ENCODE measurements at regions not wholly inside any gene's neighbourhood (a gene's known extent, or its start where the extent isn't known, plus 50 kb on each side); places are given as distances from the start of the nearest gene placed in this dataset.

GRCh38 chr2:79368116-79368630, 144.7 kb upstream of the CTNNA2 start:
- no peak for DNase-seq (ENCODE audit: low read depth, low spot score)
- no peak overlapping the region for H3K27ac ChIP-seq

DNA sequence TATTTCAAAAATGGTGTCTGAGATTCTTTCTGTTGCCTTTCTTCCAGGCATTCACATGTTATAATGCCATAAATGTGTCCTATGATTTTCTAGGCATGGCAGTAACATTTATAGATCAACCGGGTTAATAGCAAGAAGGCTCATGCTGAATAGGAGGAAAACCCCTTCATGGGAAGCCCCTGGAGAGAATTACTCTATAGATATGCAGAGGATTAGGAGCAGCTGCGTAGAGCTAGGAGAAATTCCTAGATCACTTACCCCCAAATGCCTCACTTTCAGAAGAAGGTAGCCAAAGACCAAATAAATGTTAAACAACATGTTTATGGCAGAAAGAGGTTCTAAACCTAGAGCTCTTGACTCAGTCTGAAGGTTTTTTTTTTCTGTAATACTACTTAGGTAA, 153.4 kb upstream of the CTNNA2 start:
- no peak for DNase-seq (ENCODE audit: low read depth, low spot score)
- no peak overlapping the region for H3K27ac ChIP-seq

DNA sequence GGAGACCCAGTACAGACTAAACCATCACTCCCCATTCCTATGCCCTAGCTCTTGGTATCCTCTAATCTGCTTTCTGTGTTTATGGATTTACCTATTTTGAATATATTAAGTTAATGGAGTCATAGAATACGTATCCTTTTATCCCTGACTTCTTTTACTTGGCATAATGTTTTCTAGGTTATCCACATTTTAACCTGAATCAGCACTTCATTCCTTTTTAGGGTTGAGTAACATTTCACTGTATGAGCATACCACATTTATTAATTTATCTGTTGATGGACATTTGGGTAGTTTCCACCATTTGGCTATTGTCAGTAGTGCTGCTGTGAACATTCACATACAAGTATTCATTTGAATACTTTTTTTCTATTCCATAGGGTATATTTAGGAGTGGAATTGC, 157.3 kb upstream of the CTNNA2 start:
- DNase-seq (ENCODE audit: low read depth, low spot score), result no peak
- H3K27ac ChIP-seq, result no peak overlapping the region

GRCh38 chr2:79327460-79327859, 167.9 kb upstream of the REG3A start:
- no peak for DNase-seq (ENCODE audit: low read depth, low spot score)
- H3K27ac ChIP-seq, result no peak overlapping the region

DNA sequence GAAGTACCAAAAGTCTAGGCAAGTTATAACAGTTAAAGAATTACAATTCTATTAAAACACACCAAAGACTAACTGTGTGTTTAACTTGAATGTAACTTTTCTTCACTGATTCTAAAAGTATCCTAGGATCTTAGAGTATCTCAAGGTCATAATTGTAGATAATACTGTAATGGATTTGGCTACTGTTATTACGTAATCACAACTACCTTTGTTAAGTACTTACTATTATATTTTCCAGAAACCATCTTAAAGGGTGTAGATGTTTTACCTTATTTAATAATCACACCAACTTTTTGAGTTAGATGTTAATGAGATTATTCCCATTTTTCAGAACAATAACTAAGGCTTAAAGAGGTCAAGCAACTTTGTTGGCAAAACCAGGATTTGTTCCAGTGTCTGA, 161.3 kb upstream of the REG3A start:
- no peak for DNase-seq (ENCODE audit: low read depth, low spot score)
- no peak overlapping the region for H3K27ac ChIP-seq

DNA sequence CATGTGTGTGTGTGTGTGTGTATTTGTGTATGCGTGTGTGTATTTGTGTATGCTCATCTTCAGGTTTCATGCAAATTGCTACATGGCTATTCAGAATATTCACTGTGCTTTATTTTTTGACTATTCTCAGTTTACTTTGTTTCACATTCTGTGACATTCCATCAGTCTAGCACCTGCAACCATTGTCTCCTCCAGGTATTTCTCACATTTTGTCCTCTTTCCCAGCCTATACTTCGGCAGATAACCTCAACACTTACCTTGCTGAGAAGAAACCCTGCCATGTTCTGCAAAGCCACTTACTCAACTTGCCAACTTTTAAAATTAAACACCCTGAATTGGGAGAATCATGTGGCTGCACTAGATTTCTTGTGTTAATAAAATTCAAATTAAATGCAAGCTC, 135.4 kb upstream of the REG3A start:
- DNase-seq (ENCODE audit: low read depth, low spot score), result no peak
- H3K27ac ChIP-seq, result no peak overlapping the region

- no peak for DNase-seq (ENCODE audit: low read depth, low spot score)
- no peak overlapping the region for H3K27ac ChIP-seq
These were observed 133.4 kb upstream of the REG3A start for GRCh38 chr2:79292958-79293315.

DNA sequence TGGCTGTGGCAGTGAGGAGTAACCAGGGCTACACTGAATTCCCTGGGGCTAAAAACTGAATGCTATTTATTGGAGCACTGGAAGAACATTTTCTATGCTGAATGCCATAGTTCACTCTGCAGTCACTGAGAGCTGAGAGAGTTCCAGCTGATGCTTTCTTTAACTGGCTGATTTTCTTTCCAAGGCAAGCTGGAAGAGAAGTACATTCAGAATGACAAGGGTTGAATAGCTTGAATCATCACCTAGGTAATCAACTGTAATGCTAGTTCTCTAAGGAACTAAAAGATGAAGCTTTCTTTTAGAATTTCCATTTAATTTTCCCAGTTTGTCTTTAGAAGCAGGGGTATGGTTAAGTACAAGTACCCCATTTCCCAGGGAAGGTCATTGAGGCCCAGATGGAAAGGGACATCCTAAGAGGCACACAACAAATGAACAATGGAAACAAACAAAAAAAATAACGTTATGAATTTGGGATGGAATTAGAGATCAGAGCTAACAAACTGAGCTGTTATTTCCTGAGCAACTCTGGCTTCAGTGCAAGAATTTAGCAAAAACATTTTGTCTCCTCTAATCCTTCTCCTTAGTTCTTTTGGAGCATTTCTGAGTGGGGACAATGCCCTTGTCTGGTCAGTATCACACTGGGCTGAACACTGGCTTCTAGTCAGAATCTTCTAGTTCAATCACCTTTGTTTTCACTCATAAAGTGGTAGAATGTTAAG, 132.8 kb upstream of the REG3A start:
- no peak overlapping the region for H3K27ac ChIP-seq
- no peak for DNase-seq (ENCODE audit: low read depth, low spot score)

GRCh38 chr2:79275863-79276262, 116.3 kb upstream of the REG3A start:
- no peak for DNase-seq (ENCODE audit: low read depth, low spot score)
- H3K27ac ChIP-seq, result no peak overlapping the region

GRCh38 chr2:79275197-79275596, 115.6 kb upstream of the REG3A start:
- no peak for DNase-seq (ENCODE audit: low read depth, low spot score)
- no peak overlapping the region for H3K27ac ChIP-seq

DNA sequence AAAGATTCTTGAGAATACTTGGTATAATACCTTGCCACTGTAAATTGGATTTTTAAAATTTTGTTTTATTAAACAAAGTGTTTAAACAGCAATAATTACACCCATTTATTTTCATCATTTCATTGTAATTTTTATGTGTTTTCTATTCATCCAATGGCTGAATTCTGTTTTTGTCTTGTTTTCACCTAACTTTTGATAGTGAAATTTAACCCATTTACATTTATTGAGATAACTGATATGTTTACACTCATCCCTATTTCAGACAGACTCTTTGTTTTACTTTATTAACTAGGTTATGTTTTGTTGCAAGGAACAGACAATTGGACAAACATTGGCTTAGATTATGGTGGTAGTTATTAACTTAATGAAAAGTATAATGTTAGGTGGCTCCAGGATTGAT, 113.1 kb upstream of the REG3A start:
- H3K27ac ChIP-seq, result no peak overlapping the region
- no peak for DNase-seq (ENCODE audit: low read depth, low spot score)

DNA sequence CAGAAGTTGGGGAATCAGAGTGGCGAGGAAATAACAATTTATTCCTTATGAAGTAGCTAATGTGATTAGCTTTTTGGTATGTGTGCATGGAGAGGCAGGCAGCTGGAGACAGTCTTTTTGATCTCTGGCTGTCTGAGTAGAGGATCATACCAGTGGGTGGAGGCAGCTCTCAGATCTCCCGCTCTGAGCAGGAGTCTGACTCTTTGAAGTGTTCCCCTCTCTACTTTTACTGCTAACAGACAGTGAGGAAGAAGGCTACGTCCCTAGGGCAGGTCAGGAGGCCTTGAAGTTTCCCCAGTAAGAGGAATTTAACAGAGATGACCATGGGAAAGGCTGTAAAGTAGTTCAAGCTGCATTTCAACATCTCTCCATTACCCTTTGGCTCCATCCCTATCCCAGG, 111.9 kb upstream of the REG3A start:
- no peak for DNase-seq (ENCODE audit: low read depth, low spot score)
- no peak overlapping the region for H3K27ac ChIP-seq

GRCh38 chr2:79260848-79261247, 101.3 kb upstream of the REG3A start:
- H3K27ac ChIP-seq, result no peak overlapping the region
- DNase-seq (ENCODE audit: low read depth, low spot score), result no peak

- no peak for DNase-seq (ENCODE audit: low read depth, low spot score)
- H3K27ac ChIP-seq, result no peak overlapping the region
These were observed 100.4 kb upstream of the REG3A start for GRCh38 chr2:79259959-79260358.

DNA sequence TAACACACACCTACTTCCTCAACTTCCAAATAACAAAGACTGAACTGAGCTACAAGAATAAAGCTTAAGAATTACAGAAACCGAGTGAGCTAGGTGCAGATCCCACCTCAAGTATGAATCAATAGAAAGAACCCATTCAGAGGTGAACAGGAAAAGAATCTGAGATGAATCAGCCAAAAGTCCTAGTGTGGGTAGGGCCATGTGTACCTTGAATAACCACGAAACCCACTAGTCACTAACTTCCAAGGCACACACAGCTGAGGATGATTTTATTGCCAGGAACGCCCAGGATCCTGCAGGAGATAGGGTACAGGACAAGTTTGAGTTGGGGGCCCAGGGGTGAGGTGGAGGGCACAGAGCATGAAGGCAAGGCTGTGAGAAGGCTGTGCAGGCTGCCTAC, 99.7 kb upstream of the REG3A start:
- DNase-seq (ENCODE audit: low read depth, low spot score), result no peak
- H3K27ac ChIP-seq, result no peak overlapping the region

GRCh38 chr2:79253243-79253774, 93.8 kb upstream of the REG3A start:
- no peak for DNase-seq (ENCODE audit: low read depth, low spot score)

DNA sequence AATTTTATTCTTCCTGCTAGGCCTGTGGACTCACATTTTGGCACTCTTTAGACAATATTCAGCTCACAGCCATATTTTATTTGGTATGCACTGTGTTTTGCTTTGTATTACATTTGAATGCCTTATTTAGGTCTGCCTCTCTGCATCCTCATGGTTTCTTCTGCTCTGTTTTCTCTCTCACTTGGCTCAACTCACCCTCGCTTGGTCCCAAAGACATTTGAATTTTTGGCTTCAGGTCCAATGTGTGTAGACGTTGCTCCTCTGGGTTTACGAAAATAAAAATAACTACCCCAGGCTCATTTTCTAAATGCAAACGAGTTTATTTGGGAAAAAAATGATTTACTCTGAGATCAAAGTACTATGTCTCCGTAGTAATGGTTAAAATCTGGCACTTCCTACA, 91.1 kb upstream of the REG3A start:
- no peak overlapping the region for H3K27ac ChIP-seq
- no peak for DNase-seq (ENCODE audit: low read depth, low spot score)

More at GRCh38 chr2:79253243-79253774, 93.8 kb upstream of the REG3A start:
- H3K27ac ChIP-seq, result no peak overlapping the region

DNA sequence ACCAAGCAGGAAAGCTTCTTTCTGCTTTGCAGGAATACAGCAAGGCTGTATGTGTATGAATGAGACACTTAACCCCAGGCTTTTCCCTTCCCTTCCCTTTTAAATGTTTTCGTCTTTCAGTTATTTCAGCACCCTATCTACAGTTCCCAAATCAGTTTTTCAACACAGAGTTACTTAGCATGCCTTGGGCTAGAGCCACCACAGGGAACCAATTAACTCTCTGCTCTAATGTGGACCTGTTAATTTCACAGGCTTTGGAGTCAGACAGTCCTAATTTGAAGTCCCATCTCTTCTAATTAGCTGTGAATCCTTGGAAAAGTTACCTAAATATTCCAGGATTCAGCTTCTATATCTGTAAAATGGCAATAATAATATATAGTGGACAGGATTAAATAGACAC, 89.2 kb upstream of the REG3A start:
- H3K27ac ChIP-seq, result no peak overlapping the region
- no peak for DNase-seq (ENCODE audit: low read depth, low spot score)

DNA sequence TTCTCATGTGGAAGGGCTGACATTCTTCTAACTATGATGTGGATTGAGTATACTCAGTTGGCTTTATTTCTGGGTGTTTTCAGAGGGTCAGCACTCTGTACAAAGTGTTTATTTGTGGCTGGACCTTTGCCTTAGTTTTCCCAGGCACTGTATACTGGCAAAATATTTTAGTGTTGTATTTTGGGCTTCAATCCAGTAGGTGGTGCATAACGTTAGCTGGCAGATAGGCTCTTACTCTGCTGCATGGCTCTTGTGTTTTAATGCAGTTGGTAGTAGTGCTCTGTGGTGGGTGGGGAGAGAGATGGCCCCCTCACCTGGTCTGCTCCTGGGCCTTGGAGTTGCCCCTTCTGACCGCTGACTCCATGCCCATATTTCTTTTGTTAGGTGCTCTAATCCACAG, 75.6 kb upstream of the REG3A start:
- DNase-seq (ENCODE audit: low read depth, low spot score), result no peak
- no peak overlapping the region for H3K27ac ChIP-seq

DNA sequence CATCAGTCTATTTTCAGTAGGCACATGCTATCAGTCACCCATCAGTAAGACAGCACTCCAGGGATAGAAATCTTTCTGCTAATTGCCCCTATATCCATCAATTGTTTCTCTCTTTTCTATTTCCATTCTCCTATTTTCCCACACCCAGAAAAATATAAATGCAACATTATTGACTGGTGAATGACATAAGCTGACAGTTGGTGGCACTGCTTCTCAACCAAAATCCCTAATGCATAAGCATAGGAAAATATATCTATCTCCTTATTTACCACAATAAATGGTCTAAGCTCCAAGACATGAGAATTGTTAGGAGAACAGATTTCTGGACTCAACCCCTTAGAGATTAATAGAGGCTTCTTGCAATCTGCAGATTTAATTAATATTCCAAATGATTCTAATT, 64.0 kb upstream of the REG3A start:
- DNase-seq (ENCODE audit: low read depth, low spot score), result no peak
- H3K27ac ChIP-seq, result no peak overlapping the region

GRCh38 chr2:79219383-79219988, 59.9 kb upstream of the REG3A start:
- H3K27ac ChIP-seq, result no peak overlapping the region
- peak; percentile 8 for DNase-seq (ENCODE audit: low read depth, low spot score)

All from epithelial cell of prostate (primary cell).